HEK293 (cell line): ENCODE measurements at regions not wholly inside any gene's neighbourhood (a gene's known extent, or its start where the extent isn't known, plus 50 kb on each side); places are given as distances from the start of the nearest gene placed in this dataset.

Source experiments
- CTCF ChIP-seq: fragments of 450-650 bp; formaldehyde crosslinking; IDR thresholded peaks from 2 replicates; pipeline ENCODE4 v1.5.1; 2016; ENCODE audit warnings: missing biosample characterization, missing genetic modification characterization
- GLI2 ChIP-seq: fragments of 450-650 bp; formaldehyde crosslinking; IDR thresholded peaks from 2 replicates; pipeline ENCODE4; 2017; ENCODE audit warnings: missing biosample characterization, missing genetic modification characterization, low read depth, borderline replicate concordance
- REST ChIP-seq: fragments of 450-650 bp; formaldehyde crosslinking; IDR thresholded peaks from 2 replicates; pipeline ENCODE4 v1.5.1; 2016; ENCODE audit warnings: missing biosample characterization, missing genetic modification characterization
- SETDB1 ChIP-seq: IDR thresholded peaks from one replicate; pipeline ENCODE4 v1.6.1; 2017; ENCODE audit warnings: mild to moderate bottlenecking, low read length, moderate library complexity, mixed read lengths; ENCODE audit not compliant: insufficient read length
- ZFP37 ChIP-seq: fragments of 450-650 bp; formaldehyde crosslinking; IDR thresholded peaks from 2 replicates; pipeline ENCODE4 v1.5.1; 2016; ENCODE audit warnings: missing biosample characterization, missing genetic modification characterization
- ZNF426 ChIP-seq: fragments of 450-650 bp; formaldehyde crosslinking; IDR thresholded peaks from 2 replicates; pipeline ENCODE4 v1.5.1; 2017; ENCODE audit warnings: missing biosample characterization, missing genetic modification characterization, mild to moderate bottlenecking, inconsistent platforms, moderate library complexity
- TF ChIP-seq, protein P1 (sequence below): fragments of 450-650 bp; formaldehyde crosslinking; IDR thresholded peaks from 2 replicates; pipeline ENCODE4 v1.5.1; 2016; ENCODE audit warnings: missing biosample characterization, missing genetic modification characterization

- TF ChIP-seq SETDB1 (no peak), GLI2 (tag by site-specific recombination) (no peak), REST (no peak), ZFP37 (tag by site-specific recombination) (no peak), CTCF (tag by site-specific recombination) (no peak), ZNF426 (tag by site-specific recombination) (no peak)
- TF ChIP-seq, protein P1, sequence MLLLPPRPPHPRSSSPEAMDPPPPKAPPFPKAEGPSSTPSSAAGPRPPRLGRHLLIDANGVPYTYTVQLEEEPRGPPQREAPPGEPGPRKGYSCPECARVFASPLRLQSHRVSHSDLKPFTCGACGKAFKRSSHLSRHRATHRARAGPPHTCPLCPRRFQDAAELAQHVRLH, result peak; percentile 60; the same call in 1 of the 2 replicates
Measured at GRCh38 chr6:28742668-28743270, 181.0 kb downstream of the TRIM27 start.
